ENCODE measurements at regions not wholly inside any gene's neighbourhood (a gene's known extent, or its start where the extent isn't known, plus 50 kb on each side); places are given as distances from the start of the nearest gene placed in this dataset.
"Not testable (repeated sequence)": the region's sequence is repeated elsewhere in the genome, so short reads cannot be mapped to it uniquely, and the experiment has no call there.

- no peak for TF ChIP-seq CTCF (IDR thresholded peaks at IDR 0.05; ENCODE audit: control insufficient read depth, insufficient read depth, low read depth, low read length, missing control alignments)
- no peak for DNase-seq (ENCODE audit: low read depth)
- H3K4me3 ChIP-seq (ENCODE audit: control insufficient read depth, low read depth, low read length) = no peak overlapping the region
Observed at GRCh38 chr7:65731562-65732035, 141.3 kb upstream of the VKORC1L1 start.

GRCh38 chr7:65744406-65744805 is 128.5 kb upstream of the VKORC1L1 start:
- DNase-seq (ENCODE audit: low read depth) = no peak
- TF ChIP-seq CTCF (IDR thresholded peaks at IDR 0.05; ENCODE audit: control insufficient read depth, insufficient read depth, low read depth, low read length, missing control alignments) = no peak
- no peak overlapping the region for H3K4me3 ChIP-seq (ENCODE audit: control insufficient read depth, low read depth, low read length)

- no peak overlapping the region for H3K4me3 ChIP-seq (ENCODE audit: control insufficient read depth, low read depth, low read length)
- TF ChIP-seq CTCF (IDR thresholded peaks at IDR 0.05; ENCODE audit: control insufficient read depth, insufficient read depth, low read depth, low read length, missing control alignments) = no peak
- no peak for DNase-seq (ENCODE audit: low read depth)
Observed at GRCh38 chr7:65746398-65746669, 126.5 kb upstream of the VKORC1L1 start.

- TF ChIP-seq CTCF (IDR thresholded peaks at IDR 0.05; ENCODE audit: control insufficient read depth, insufficient read depth, low read depth, low read length, missing control alignments) = no peak
Observed at GRCh38 chr7:65749039-65749438, 123.8 kb upstream of the VKORC1L1 start.

GRCh38 chr7:65749518-65749917 is 123.4 kb upstream of the VKORC1L1 start:
- no peak overlapping the region for H3K4me3 ChIP-seq (ENCODE audit: control insufficient read depth, low read depth, low read length)
- DNase-seq (ENCODE audit: low read depth) = no peak
- no peak for TF ChIP-seq CTCF (IDR thresholded peaks at IDR 0.05; ENCODE audit: control insufficient read depth, insufficient read depth, low read depth, low read length, missing control alignments)

More at GRCh38 chr7:65749039-65749438, 123.8 kb upstream of the VKORC1L1 start:
- DNase-seq (ENCODE audit: low read depth) = no peak
- no peak overlapping the region for H3K4me3 ChIP-seq (ENCODE audit: control insufficient read depth, low read depth, low read length)

- peak overlapping the region; percentile 86 for H3K4me3 ChIP-seq (ENCODE audit: control insufficient read depth, low read depth, low read length)
- DNase-seq (ENCODE audit: low read depth) = peak; percentile 37
- no peak for TF ChIP-seq CTCF (IDR thresholded peaks at IDR 0.05; ENCODE audit: control insufficient read depth, insufficient read depth, low read depth, low read length, missing control alignments)
Observed at GRCh38 chr7:65750511-65751344, 122.1 kb upstream of the VKORC1L1 start.

- not testable (repeated sequence) for H3K4me3 ChIP-seq (ENCODE audit: control insufficient read depth, low read depth, low read length); DNase-seq (ENCODE audit: low read depth)
Observed at GRCh38 chr7:65754070-65754469, 118.8 kb upstream of the VKORC1L1 start.

- not testable (repeated sequence) for DNase-seq (ENCODE audit: low read depth); H3K4me3 ChIP-seq (ENCODE audit: control insufficient read depth, low read depth, low read length)
Observed at GRCh38 chr7:65758991-65759390, 113.9 kb upstream of the VKORC1L1 start.

- not testable (repeated sequence) for H3K4me3 ChIP-seq (ENCODE audit: control insufficient read depth, low read depth, low read length); DNase-seq (ENCODE audit: low read depth)
Observed at GRCh38 chr7:65762712-65763111, 110.2 kb upstream of the VKORC1L1 start.

- not testable (repeated sequence) for DNase-seq (ENCODE audit: low read depth); H3K4me3 ChIP-seq (ENCODE audit: control insufficient read depth, low read depth, low read length)
Observed at GRCh38 chr7:65763114-65763513, 109.8 kb upstream of the VKORC1L1 start.

Data from AG09309 (cell line).